ENCODE measurements at regions not wholly inside any gene's neighbourhood (a gene's known extent, or its start where the extent isn't known, plus 50 kb on each side); places are given as distances from the start of the nearest gene placed in this dataset.
"Not testable (repeated sequence)": the region's sequence is repeated elsewhere in the genome, so short reads cannot be mapped to it uniquely, and the experiment has no call there.

DNA sequence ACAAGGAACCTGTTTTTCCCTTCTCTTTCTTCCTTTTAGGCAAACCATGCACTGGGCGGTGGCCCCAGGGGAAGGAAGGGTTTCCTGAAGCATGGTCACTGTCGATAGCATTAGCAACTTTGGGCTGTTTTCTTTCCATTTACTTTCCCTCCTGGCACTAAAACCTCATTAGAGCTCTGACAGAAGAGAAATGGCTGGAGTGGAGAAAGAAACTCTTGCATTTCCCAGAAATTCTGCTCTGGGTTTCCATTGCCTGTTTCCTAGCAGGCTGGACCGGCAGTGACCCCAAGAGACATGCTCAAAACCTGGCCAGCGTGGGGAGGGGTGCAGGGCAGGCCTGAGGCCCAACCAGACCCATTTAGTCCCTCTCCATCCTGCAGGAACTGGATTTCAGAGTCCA lies 230.7 kb upstream of the CCL2 start:
- Histone ChIP-seq H3K4me3 (ENCODE audit: low read length) (no peak overlapping the region), H3K4me1 (ENCODE audit: low read length) (no peaks in the 10 kb centered on the region), H3K9ac (ENCODE audit: low read length) (no peak overlapping the region), H4K20me1 (ENCODE audit: insufficient read depth, low read length) (no peaks in the 10 kb centered on the region), H3K4me2 (ENCODE audit: low read depth, low read length) (no peak overlapping the region), H3K27me3 (replicated peaks; ENCODE audit: insufficient read depth, low read length) (no peaks in the 10 kb centered on the region), H3K9me2 (replicated peaks; ENCODE audit: insufficient read depth, low read length) (no peaks in the 10 kb centered on the region), H3K27ac (ENCODE audit: low read length) (no peak overlapping the region), H3K79me2 (ENCODE audit: low read length) (no peaks in the 10 kb centered on the region), H3F3A (ENCODE audit: insufficient read depth, low read length) (no peaks in the 10 kb centered on the region), H2AFZ (ENCODE audit: low read length) (no peak overlapping the region), H3K36me3 (replicated peaks; ENCODE audit: insufficient read depth, low read length) (no peaks in the 10 kb centered on the region), H3K9me3 (replicated peaks; ENCODE audit: insufficient read depth, low read length) (no peaks in the 10 kb centered on the region)
- no peak for DNase-seq
- TF ChIP-seq EZH2 (optimal IDR thresholded peaks at IDR 0.05; ENCODE audit: low read depth, low read length): no peak
- TF ChIP-seq EZH2phosphoT487 (IDR thresholded peaks at IDR 0.05; ENCODE audit: low read length): no peak
- TF ChIP-seq, protein P1, sequence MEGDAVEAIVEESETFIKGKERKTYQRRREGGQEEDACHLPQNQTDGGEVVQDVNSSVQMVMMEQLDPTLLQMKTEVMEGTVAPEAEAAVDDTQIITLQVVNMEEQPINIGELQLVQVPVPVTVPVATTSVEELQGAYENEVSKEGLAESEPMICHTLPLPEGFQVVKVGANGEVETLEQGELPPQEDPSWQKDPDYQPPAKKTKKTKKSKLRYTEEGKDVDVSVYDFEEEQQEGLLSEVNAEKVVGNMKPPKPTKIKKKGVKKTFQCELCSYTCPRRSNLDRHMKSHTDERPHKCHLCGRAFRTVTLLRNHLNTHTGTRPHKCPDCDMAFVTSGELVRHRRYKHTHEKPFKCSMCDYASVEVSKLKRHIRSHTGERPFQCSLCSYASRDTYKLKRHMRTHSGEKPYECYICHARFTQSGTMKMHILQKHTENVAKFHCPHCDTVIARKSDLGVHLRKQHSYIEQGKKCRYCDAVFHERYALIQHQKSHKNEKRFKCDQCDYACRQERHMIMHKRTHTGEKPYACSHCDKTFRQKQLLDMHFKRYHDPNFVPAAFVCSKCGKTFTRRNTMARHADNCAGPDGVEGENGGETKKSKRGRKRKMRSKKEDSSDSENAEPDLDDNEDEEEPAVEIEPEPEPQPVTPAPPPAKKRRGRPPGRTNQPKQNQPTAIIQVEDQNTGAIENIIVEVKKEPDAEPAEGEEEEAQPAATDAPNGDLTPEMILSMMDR (IDR thresholded peaks at IDR 0.05; ENCODE audit: low read length): no peak

DNA sequence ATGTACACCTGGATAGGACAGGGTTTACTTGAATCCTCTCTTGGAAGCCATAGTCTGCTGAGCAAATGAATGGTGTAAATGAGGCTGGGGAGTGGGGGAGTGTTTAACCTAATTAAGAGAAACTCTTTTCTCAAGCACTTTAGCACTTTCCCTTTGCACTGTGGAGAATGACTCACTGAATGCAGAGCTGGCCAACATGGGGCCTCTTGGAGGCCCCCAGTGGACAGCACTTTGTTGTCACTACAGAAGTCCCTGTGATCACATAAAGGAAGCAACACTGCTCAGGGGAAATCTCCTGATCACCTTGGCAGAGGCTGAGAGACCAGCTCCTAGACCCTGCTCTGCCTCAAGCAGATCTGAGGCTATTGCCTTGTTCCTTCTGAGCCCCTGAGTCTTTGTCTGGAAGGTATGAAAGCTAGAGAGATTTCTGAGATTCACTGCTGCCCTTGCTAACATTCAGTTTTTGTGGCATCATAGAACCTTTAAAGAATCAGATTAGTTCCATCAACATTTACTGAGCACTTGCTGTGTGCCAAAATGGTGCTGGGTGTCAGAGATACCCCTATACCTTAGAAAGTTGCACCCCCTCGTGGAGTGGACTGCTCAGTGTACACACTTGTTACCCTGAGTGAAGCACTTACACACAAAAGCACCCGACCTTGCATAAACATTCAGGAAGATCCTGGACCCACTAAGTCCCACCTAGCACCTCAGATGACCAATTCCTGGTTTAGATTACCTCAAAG lies 230.1 kb upstream of the CCL2 start:
- Histone ChIP-seq H3K36me3 (replicated peaks; ENCODE audit: insufficient read depth, low read length) (no peaks in the 10 kb centered on the region), H3K9me2 (replicated peaks; ENCODE audit: insufficient read depth, low read length) (no peaks in the 10 kb centered on the region), H4K20me1 (ENCODE audit: insufficient read depth, low read length) (no peaks in the 10 kb centered on the region), H2AFZ (ENCODE audit: low read length) (no peak overlapping the region), H3K9me3 (replicated peaks; ENCODE audit: insufficient read depth, low read length) (no peaks in the 10 kb centered on the region), H3K79me2 (ENCODE audit: low read length) (no peaks in the 10 kb centered on the region), H3K4me2 (ENCODE audit: low read depth, low read length) (no peak overlapping the region), H3K4me3 (ENCODE audit: low read length) (no peak overlapping the region), H3K4me1 (ENCODE audit: low read length) (no peaks in the 10 kb centered on the region), H3K27me3 (replicated peaks; ENCODE audit: insufficient read depth, low read length) (no peaks in the 10 kb centered on the region), H3K9ac (ENCODE audit: low read length) (no peak overlapping the region), H3K27ac (ENCODE audit: low read length) (no peak overlapping the region), H3F3A (ENCODE audit: insufficient read depth, low read length) (no peaks in the 10 kb centered on the region)
- DNase-seq: peak; percentile 8
- TF ChIP-seq EZH2phosphoT487 (IDR thresholded peaks at IDR 0.05; ENCODE audit: low read length): no peak
- TF ChIP-seq, protein P1 (IDR thresholded peaks at IDR 0.05; ENCODE audit: low read length): peak; percentile 28

DNA sequence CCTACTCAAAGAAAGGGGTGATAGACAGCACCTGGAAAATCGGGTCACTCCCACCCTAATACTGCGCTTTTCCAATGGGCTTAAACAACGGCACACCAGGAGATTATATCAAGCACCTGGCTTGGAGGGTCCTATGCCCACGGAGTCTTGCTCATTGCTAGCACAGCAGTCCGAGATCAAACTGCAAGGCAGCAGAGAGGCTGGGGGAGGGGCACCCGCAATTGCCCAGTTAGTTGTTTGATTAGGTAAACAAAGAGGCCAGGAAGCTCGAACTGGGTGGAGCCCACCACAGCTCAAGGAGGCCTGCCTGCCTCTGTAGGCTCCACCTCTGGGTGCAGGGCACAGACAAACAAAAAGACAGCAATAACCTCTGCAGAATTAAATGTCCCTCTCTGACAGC lies 224.5 kb upstream of the CCL2 start:
- not testable (repeated sequence) for H2AFZ ChIP-seq (ENCODE audit: low read length); H3F3A ChIP-seq (ENCODE audit: insufficient read depth, low read length); H3K4me3 ChIP-seq (ENCODE audit: low read length); DNase-seq; H3K9me3 ChIP-seq (replicated peaks; ENCODE audit: insufficient read depth, low read length); H3K27me3 ChIP-seq (replicated peaks; ENCODE audit: insufficient read depth, low read length); H3K9me2 ChIP-seq (replicated peaks; ENCODE audit: insufficient read depth, low read length); H3K9ac ChIP-seq (ENCODE audit: low read length); H3K4me1 ChIP-seq (ENCODE audit: low read length); H3K27ac ChIP-seq (ENCODE audit: low read length); H3K79me2 ChIP-seq (ENCODE audit: low read length); H4K20me1 ChIP-seq (ENCODE audit: insufficient read depth, low read length); H3K4me2 ChIP-seq (ENCODE audit: low read depth, low read length); H3K36me3 ChIP-seq (replicated peaks; ENCODE audit: insufficient read depth, low read length)

DNA sequence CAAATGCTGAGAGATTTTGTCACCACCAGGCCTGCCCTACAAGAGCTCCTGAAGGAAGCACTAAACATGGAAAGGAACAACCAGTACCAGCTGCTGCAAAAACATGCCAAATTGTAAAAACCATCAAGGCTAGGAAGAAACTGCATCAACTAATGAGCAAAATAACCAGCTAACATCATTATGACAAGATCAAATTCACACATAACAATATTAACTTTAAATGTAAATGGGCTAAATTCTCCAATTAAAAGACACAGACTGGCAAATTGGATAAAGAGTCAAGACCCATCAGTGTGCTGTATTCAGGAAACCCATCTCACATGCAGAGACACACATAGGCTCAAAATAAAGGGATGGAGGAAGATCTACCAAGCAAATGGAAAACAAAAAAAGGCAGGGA lies 222.8 kb upstream of the CCL2 start:
- not testable (repeated sequence) for H3K9me3 ChIP-seq (replicated peaks; ENCODE audit: insufficient read depth, low read length); H3K79me2 ChIP-seq (ENCODE audit: low read length); H3K4me1 ChIP-seq (ENCODE audit: low read length); H3K4me3 ChIP-seq (ENCODE audit: low read length); H4K20me1 ChIP-seq (ENCODE audit: insufficient read depth, low read length); H2AFZ ChIP-seq (ENCODE audit: low read length); H3F3A ChIP-seq (ENCODE audit: insufficient read depth, low read length); H3K9me2 ChIP-seq (replicated peaks; ENCODE audit: insufficient read depth, low read length); H3K9ac ChIP-seq (ENCODE audit: low read length); H3K27me3 ChIP-seq (replicated peaks; ENCODE audit: insufficient read depth, low read length); H3K36me3 ChIP-seq (replicated peaks; ENCODE audit: insufficient read depth, low read length); H3K27ac ChIP-seq (ENCODE audit: low read length); DNase-seq; H3K4me2 ChIP-seq (ENCODE audit: low read depth, low read length)

DNA sequence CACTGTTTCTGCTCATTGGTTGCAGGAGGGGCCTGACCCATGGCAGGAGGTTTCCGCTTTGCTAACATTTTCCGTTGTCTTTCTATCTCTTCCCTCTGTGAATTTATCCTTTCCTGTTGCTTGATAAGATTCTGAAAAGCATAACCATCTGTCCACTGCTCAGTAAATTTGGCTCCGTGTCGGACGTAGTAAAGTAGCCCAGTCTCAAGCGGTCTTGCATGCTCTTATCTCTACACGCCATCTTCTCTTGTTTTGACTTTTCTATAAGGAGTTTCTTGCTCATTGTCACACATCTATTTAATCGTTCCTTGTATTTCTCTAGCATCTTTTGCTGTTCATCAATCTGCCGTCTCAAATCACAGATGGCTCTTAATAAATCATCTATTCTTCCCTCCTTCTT lies 216.3 kb upstream of the CCL2 start:
- not testable (repeated sequence) for H3K79me2 ChIP-seq (ENCODE audit: low read length); H3K27ac ChIP-seq (ENCODE audit: low read length); H3K9me3 ChIP-seq (replicated peaks; ENCODE audit: insufficient read depth, low read length); H3K27me3 ChIP-seq (replicated peaks; ENCODE audit: insufficient read depth, low read length); H3K9ac ChIP-seq (ENCODE audit: low read length); DNase-seq; H3K4me1 ChIP-seq (ENCODE audit: low read length); H3K36me3 ChIP-seq (replicated peaks; ENCODE audit: insufficient read depth, low read length); H3K9me2 ChIP-seq (replicated peaks; ENCODE audit: insufficient read depth, low read length); H3K4me2 ChIP-seq (ENCODE audit: low read depth, low read length); H2AFZ ChIP-seq (ENCODE audit: low read length); H3F3A ChIP-seq (ENCODE audit: insufficient read depth, low read length); H3K4me3 ChIP-seq (ENCODE audit: low read length); H4K20me1 ChIP-seq (ENCODE audit: insufficient read depth, low read length)

DNA sequence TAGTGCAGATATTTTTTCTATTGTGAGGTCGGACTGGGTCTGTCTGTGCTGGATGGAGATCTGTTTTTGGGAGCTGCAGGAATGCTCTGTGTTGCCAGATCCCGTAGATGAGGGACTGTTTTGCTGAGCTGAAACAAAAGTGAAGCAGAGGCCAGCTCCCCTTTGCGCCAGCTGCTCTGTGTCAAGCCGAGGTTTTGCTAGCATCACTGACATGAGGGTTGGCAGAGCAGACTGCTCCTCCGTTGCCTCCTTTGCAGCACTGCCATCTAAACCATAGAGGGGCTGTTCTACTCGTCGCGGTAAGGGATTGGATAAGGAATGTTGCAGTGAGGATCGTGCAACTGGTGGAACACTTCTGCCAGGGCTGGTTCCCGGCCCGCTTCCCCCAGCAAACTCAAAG lies 215.9 kb upstream of the CCL2 start:
- not testable (repeated sequence) for H2AFZ ChIP-seq (ENCODE audit: low read length); H3K4me2 ChIP-seq (ENCODE audit: low read depth, low read length); H3K9ac ChIP-seq (ENCODE audit: low read length); H3F3A ChIP-seq (ENCODE audit: insufficient read depth, low read length); H3K4me3 ChIP-seq (ENCODE audit: low read length); H3K9me3 ChIP-seq (replicated peaks; ENCODE audit: insufficient read depth, low read length); H3K27me3 ChIP-seq (replicated peaks; ENCODE audit: insufficient read depth, low read length); H3K36me3 ChIP-seq (replicated peaks; ENCODE audit: insufficient read depth, low read length); H3K79me2 ChIP-seq (ENCODE audit: low read length); H4K20me1 ChIP-seq (ENCODE audit: insufficient read depth, low read length); H3K9me2 ChIP-seq (replicated peaks; ENCODE audit: insufficient read depth, low read length); DNase-seq; H3K27ac ChIP-seq (ENCODE audit: low read length); H3K4me1 ChIP-seq (ENCODE audit: low read length)

Data from MM.1S (cell line).